Calu3 (cell line): ENCODE measurements at regions not wholly inside any gene's neighbourhood (a gene's known extent, or its start where the extent isn't known, plus 50 kb on each side); places are given as distances from the start of the nearest gene placed in this dataset.

ENCODE experiments used
- BruUV-seq: library from RNA; stranded (reverse); fragments of 400-500 nt; replicated peaks from 2 replicates; lab custom pipeline; 2021; lab: Mats Ljungman, UMichigan
- CTCF ChIA-PET: fragments of 300-600 bp; sonication (Branson Sonifier 250); formaldehyde crosslinking; loops from one replicate; lab custom pipeline; 2022; ENCODE audit warnings: antibody characterized with exemption; lab: Charles Lee
- DNase-seq: peaks from one replicate; pipeline ENCODE4 v3.0.0; 2022
- H3K27ac Mint-ChIP-seq: one replicate; pipeline ENCODE4 v1.8.0; 2022; ENCODE audit warnings: mixed read lengths; ENCODE audit not compliant: unreplicated experiment
- H3K27me3 Mint-ChIP-seq: one replicate; pipeline ENCODE4 v1.8.0; 2022; ENCODE audit warnings: mixed read lengths; ENCODE audit not compliant: unreplicated experiment
- H3K36me3 Mint-ChIP-seq: one replicate; pipeline ENCODE4 v1.8.0; 2022; ENCODE audit warnings: mild to moderate bottlenecking, moderate library complexity, mixed read lengths; ENCODE audit not compliant: insufficient read depth, unreplicated experiment
- H3K4me1 Mint-ChIP-seq: one replicate; pipeline ENCODE4 v1.8.0; 2022; ENCODE audit warnings: mild to moderate bottlenecking, low read depth, mixed read lengths; ENCODE audit not compliant: unreplicated experiment
- H3K4me3 Mint-ChIP-seq: one replicate; pipeline ENCODE4 v1.8.0; 2022; ENCODE audit warnings: mild to moderate bottlenecking, low read depth, moderate library complexity, mixed read lengths; ENCODE audit not compliant: unreplicated experiment
- H3K9me3 Mint-ChIP-seq: one replicate; pipeline ENCODE4 v1.8.0; 2022; ENCODE audit warnings: low read depth, mixed read lengths; ENCODE audit not compliant: unreplicated experiment
- CTCF ChIP-seq: fragments of 200-600 bp; IDR thresholded peaks from one replicate; pipeline ENCODE4 v1.8.0; 2022; ENCODE audit warnings: antibody characterized with exemption; ENCODE audit not compliant: unreplicated experiment
- intact Hi-C: fragments of 100-400 bp; cut with micrococcal nuclease; formaldehyde crosslinking; loops from one replicate; pipeline ENCODE4 v1.10.0; 2022; ENCODE audit not compliant: unreplicated experiment

- BruUV-seq = no TSS peak
Measured at GRCh38 chrX:94744786-94745185, 1070.8 kb downstream of the FAM133A start.

GRCh38 chrX:94751611-94752010 is 1077.6 kb downstream of the FAM133A start:
- H3K9me3 Mint-ChIP-seq = peaks cover 8% of the 10 kb centered on the region
- no peak overlapping the region for H3K27ac Mint-ChIP-seq
- CTCF ChIA-PET = no interaction called here
- H3K4me3 Mint-ChIP-seq = no peak overlapping the region
- BruUV-seq = no TSS peak
- no peak for TF ChIP-seq CTCF
- no peaks in the 10 kb centered on the region for H3K27me3 Mint-ChIP-seq
- DNase-seq = no peak
- intact Hi-C loops = no loop called here
- H3K4me1 Mint-ChIP-seq = no peaks in the 10 kb centered on the region
- H3K36me3 Mint-ChIP-seq = no peaks in the 10 kb centered on the region

More at GRCh38 chrX:94744786-94745185, 1070.8 kb downstream of the FAM133A start:
- intact Hi-C loops = no loop called here
- H3K9me3 Mint-ChIP-seq = peaks cover 13% of the 10 kb centered on the region
- no peaks in the 10 kb centered on the region for H3K36me3 Mint-ChIP-seq
- H3K27ac Mint-ChIP-seq = no peak overlapping the region
- no peaks in the 10 kb centered on the region for H3K27me3 Mint-ChIP-seq
- DNase-seq = no peak
- TF ChIP-seq CTCF = no peak
- H3K4me1 Mint-ChIP-seq = no peaks in the 10 kb centered on the region
- H3K4me3 Mint-ChIP-seq = no peak overlapping the region
- CTCF ChIA-PET = no interaction called here

- H3K27ac Mint-ChIP-seq = no peak overlapping the region
- no TSS peak for BruUV-seq
- CTCF ChIA-PET = no interaction called here
- no peak for TF ChIP-seq CTCF
- no peaks in the 10 kb centered on the region for H3K4me1 Mint-ChIP-seq
- H3K27me3 Mint-ChIP-seq = no peaks in the 10 kb centered on the region
- no peak for DNase-seq
- intact Hi-C loops = no loop called here
- peaks cover 8% of the 10 kb centered on the region for H3K9me3 Mint-ChIP-seq
- no peak overlapping the region for H3K4me3 Mint-ChIP-seq
- no peaks in the 10 kb centered on the region for H3K36me3 Mint-ChIP-seq
Measured at GRCh38 chrX:94752434-94753169, 1078.6 kb downstream of the FAM133A start.

GRCh38 chrX:94758130-94758529 is 1084.1 kb downstream of the FAM133A start:
- TF ChIP-seq CTCF = no peak
- Mint-ChIP-seq H3K4me3 (no peak overlapping the region), H3K36me3 (no peaks in the 10 kb centered on the region), H3K27me3 (no peaks in the 10 kb centered on the region), H3K4me1 (no peaks in the 10 kb centered on the region), H3K27ac (no peak overlapping the region), H3K9me3 (peaks cover 5% of the 10 kb centered on the region)
- no peak for DNase-seq
- intact Hi-C loops = no loop called here
- CTCF ChIA-PET = no interaction called here
- BruUV-seq = no TSS peak
